Activated CD4-positive, alpha-beta T cell treated with anti-CD3 and anti-CD28 coated beads, Interleukin-2, Interleukin-6, amounts not matched to agents 100 ng/mL and 50 ng/mL, durations not matched to agents 16 hours and 8 hours (primary cell): ENCODE measurements at regions not wholly inside any gene's neighbourhood (a gene's known extent, or its start where the extent isn't known, plus 50 kb on each side); places are given as distances from the start of the nearest gene placed in this dataset.
A peak's percentile ranks its signal among the peaks of the same experiment; 100 is the strongest.
"Not testable (repeated sequence)": the region's sequence is repeated elsewhere in the genome, so short reads cannot be mapped to it uniquely, and the experiment has no call there.

Experiments used
- DNase-seq: peaks from one replicate; pipeline ENCODE4 v3.0.0-alpha.2; 2020

DNA sequence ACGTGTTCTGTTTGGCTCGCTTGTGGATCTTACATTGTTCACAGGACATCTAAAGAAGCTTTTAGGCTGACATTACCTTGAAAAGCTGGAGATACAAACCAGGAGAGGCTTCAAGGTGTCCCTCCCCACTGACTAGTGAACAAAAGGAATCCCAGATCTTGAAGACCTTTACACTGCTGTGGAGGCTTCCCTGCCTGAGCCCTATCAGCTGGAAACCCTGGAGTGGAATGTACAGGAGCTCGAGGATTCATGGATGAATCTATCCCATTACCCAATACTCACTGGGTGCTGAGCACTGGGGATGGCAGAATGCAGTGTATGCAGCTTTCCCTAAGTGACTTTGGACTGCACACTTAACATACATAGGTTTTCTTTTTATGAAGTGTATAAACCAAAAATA is 82.3 kb upstream of the MFGE8 start:
- DNase-seq, result no peak

DNA sequence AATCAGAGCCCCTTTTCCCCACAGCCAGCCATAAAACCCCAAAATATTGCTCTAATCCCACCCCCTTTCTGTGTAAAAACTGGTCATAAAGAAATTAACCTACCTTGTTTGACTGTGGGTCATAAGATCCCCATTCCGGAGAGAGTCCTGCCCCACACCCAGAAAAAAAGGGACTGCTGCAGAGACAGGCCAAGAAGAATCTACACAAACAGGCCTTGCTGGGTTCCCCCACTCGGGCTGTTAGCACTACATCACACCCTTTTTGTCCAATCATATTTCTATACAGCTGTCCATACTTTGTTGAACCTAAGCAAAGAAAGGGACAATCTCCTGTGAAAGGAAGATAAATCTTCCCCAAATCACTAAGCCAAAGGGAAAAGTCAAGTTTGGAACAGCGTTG is 84.4 kb upstream of the MFGE8 start:
- no peak for DNase-seq

DNA sequence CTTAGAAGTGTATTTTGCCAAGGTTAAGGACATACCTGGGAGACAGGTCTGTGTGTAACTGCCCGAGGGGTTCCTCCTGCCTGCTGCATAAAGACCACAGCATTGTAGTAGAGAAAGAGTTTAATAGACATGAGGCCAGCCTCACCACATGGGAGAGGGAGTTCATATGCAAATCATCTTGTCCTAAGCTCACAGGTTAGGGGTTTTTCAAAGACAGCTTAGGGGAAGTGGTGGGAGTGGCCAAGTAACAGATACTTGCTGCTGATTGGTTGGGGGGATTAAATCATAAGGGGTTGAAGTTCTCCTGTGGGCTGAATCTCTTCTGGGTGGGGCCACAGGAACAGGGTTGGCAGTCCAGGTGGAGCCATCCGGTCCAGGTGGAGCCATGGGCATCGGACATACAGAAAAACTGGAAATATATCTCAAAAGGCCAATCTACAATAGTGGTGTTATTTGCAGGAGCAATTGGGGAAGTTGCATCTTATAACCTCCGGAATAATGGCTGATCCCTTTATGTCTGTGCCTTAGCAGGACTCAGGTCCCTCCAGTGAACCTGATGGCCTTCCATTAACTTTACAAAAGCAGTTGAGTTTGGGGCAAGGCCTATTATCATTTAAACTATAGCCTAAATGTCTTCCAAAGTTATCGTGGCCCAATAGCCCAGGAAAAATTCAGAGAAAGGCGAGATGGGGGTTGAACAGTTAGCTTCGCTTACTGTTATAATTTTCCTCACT is 86.0 kb upstream of the MFGE8 start:
- DNase-seq, result no peak

DNA sequence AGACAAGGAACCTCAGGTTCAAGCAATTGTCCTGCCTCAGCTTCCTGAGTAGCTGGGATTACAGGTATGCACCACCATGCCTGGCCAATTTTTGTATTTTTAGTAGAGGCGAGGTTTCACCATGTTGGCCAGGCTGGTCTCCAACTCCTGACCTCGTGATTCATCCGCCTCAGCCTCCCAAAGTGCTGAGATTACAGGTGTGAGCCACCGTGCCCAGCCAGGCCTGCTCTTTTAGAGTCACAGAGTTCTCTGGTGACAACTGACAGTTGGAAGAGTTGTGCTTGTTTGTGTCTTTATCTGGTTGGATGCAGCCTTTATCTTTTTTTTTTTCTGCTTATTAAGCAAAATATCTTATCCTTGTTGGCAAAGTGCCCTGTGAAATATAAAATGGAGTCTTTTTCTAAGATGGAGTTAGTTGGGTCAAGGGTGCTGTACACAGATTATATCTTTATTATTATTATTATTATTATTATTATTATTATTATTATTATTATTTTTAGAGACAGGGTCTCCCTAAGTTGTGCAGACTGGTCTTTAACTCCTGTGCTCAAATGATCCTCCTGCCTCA is 86.5 kb upstream of the ABHD2 start:
- not testable (repeated sequence) for DNase-seq

DNA sequence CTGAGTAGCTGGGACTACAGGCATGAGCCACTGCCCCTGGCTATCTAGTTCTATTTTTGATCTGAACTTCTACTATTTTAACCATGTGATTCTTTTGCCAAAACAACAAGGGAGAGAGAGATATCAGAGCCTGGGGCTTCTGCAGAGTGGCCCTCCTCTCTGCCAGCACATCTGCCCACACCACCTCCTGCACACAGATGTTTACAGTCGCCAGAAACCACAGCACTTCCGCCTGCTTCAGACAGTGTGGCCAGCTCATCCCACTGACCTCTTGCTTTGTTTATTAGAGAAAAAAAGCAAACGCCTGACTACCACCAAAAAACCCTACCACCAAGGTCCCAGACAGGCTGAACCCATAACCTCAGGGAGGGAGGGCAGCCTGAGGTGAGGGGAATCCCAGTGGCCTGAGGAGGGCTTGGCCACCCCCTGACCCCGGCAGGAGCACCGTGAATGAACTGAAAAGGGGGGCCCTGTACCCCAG is 85.9 kb upstream of the ABHD2 start:
- DNase-seq, result no peak

DNA sequence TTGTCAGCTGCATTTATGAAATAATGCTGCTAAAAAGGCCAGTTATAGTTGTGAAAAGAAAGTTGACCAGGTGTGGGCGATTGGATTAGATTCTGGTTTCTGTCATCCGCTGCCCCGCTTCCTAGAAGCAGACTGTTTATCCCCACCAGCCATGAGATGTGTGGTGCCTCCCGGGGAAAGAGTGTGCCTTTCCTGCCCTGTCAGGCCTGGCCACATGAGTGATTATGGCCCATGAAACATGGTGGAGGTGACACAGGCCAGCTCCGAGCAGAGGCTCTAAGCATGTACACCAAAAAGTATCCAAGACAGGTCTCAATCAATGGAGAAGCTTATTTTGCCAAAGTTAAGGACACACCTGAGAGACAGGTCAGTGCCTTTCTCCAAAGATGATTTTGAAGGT is 85.4 kb upstream of the ABHD2 start:
- DNase-seq, result no peak

DNA sequence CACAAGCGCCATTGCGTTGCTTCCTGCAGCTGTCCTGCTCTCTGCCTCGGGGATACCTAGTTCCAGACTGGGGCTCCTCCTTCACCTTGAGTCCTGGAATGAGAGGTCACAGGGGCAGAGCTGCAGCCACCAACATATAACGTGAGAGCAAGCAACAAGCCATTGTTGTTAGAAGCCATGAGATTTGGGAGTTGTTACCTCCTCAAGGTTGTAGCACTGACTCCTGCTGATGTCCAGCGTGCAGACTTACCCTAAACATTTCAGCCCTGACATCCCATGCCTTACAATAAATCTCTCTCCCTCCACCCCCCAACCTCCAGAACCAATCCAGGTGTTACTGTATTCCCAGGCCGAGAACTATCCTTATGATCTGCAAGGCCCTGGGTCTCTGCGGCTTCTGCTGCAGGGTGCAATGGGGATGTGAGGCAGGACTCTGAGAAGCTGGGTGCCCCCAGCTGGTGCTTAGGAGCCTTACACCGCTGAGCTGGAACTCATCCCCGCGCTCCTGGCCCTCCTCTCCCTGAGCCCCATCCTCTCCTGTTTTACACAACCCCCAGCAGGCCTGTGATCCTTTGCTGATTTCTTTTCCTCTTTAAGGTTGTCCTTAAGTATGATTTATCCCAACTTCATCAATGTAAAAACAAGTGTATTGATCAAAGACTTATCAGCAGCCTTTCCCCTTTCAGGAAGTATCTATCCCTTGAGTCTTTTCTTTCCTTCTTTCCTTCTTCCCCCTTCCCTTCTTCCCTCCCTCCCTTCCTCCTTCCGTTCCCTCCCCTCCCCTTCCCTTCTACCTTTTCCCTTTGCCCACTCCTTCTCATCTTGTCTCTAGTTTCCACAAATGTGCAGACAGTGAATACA is 84.2 kb upstream of the ABHD2 start:
- DNase-seq, result peak; percentile 10

DNA sequence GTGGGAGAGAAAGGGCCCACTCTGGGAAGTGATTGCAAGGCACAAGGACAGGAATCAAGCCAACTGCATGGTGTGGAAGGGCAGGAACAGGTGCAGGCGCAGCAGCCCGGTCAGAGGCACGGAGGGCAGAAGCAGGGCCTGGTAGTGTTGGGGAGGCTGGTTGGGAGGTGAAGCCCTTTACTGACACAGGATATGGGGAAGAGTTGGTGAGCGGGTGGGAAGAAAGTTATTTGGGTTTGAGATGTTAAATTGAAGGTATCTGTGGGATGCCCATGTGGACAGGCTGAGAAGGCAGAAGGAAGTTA is 83.6 kb upstream of the ABHD2 start:
- no peak for DNase-seq

DNA sequence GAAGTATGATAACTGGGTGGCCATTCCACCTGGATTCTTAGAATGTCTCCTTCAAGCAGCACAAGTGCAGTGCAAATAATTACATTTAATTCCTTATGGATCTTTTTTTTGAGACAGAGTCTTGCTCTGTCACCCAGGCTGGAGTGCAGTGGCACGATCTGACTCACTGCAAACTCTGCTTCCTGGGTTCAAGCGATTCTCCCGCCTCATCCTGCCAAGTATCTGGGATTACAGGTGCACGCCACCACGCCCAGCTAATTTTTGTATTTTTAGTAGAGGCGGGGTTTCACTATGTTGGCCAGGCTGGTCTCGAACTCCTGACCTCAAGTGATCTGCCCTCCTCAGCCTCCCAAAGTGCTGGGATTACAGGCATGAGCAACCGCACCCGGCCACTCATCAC is 80.7 kb upstream of the ABHD2 start:
- DNase-seq, result not testable (repeated sequence)

DNA sequence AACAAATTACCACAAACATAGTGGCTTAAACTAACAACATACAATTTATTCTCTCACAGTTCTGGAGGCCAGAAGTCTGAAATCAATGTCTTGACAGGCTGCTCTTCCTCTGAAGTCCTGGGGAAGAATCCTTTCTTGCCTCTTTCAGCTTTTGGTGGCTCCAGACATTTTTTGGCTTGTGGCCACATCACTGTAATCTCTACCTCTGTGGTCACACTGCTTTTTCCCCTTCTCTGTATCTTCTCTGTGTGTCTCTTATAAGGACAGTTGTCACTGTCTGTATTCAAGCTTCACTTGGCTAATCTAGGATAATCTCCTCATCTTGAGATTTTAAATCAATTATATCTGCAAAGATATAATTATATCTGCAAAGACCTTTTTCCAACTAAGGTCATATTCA is 80.3 kb upstream of the ABHD2 start:
- no peak for DNase-seq

DNA sequence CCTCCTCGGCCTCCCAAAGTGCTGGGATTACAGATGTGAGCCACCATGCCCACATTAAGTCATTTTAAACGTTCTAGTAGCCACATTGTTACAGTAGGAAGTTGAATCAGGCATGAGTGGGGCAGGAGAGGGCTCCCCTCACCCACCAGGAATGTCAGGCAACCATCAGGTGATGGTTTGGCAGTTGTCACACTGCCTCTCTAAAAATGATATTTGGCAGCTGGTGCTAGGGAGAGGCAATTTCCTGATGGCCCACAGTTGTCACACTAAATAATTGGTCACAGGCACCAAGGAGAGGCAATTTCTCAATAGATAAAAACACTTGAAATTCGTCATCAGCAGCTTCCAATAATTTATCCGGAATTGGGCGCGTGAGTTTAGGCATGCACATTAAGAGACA is 79.2 kb upstream of the ABHD2 start:
- no peak for DNase-seq

DNA sequence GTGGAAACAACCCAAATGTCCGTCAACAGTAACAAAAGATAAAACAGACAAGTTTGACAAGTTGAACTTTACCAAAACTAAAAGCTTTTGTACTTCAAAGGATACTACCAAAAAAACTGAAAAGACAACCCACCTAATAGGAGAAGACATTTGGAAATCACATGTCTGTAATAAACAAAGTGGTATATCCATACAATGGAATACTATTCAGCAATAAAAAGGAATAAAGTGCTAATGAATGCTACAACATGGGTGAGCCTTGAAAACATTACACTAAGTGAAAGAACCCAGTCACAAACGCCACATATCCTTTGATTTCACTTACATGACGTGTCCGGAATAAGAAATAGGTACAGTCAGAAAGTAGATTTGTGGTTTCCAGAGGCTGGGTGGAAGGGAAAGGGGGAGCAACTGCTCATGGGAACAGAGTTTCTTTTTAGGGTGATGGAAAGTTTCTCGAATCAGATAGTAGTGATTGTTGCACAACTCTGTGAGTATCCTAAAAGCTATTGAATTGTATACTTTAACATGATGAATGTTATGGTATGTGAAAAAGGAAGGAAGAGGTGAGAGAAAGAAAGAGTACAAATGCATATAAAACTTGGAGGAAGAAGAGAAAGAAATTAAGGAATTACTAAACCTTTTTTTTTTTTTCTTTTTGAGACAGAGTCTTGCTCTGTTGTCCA is 72.7 kb upstream of the ABHD2 start:
- DNase-seq, result peak; percentile 28

DNA sequence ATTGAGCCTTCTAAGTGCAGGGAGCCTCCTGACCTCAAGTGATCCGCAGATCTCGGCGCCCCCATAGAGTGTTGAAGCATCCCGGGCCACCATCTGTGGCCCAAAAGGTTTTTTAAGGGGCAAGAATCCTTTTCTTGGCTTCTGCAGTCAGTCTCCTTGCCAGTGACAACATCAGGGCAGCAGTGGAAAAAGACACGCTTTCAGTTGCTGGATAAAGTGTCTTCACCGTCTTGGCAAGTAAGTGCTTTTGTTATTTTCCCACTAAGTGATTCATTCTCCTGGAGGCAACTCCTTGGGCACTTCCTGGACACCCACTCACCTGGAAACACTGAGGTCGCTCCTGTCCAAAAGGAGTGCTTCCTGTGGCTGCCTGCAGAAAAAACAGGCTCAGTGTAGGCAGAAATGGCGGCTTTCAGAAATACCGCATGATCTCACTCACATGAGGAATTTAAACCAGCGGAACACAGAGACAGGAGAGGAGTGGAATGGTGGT is 71.7 kb upstream of the ABHD2 start:
- no peak for DNase-seq

DNA sequence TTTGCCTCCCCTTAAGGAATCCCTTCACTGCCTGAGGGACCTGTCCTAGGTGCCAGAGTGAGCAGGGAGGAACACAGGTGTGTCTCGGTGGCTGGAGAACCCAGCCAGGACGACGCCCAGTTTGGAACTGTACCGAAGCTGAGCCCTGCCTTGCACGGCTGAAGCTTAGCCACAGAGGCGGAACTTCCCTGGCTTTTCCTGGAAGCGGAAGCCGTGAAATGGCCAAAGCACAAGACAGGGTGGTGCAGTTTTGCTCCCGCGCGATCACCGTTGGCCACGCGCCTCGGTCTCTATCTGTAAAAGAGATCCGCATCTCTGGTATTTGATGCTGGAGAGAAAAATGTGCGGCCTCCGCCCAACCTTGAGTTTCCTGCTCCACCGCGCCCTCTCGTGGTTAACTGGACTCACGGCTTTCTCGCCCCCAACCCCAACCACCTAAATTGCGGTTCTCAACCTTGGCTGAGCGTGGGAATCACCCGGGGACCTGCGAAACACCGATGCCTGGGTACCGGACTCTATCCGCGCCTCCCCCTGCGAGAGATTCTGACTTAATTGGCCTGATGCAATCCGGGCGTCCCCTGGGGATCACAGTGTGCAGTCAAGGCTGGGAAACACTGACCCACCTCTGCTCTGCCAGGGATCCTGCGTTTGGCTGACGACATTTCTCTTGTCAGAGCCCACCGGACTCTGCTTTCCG is 70.7 kb upstream of the ABHD2 start:
- DNase-seq, result peak; percentile 88

DNA sequence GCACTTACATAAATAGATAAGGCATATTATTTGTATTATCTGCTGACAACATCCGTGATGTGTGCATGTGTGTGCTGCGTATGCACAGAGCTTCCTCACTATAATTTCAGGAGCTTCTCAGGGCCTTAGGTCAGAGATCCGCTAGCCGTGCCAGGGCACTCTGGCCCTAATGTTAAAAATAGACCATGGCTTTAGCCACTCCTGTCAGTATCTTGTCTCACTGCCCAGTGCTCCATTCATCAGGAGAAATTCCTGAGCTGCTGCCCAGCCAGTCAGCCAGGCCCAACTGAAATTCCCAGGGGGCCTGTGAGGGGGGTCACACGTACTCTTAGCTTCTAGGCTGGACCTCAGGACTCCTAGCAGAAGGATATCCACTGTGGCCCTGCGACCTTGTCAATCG is 70.0 kb upstream of the ABHD2 start:
- no peak for DNase-seq

DNA sequence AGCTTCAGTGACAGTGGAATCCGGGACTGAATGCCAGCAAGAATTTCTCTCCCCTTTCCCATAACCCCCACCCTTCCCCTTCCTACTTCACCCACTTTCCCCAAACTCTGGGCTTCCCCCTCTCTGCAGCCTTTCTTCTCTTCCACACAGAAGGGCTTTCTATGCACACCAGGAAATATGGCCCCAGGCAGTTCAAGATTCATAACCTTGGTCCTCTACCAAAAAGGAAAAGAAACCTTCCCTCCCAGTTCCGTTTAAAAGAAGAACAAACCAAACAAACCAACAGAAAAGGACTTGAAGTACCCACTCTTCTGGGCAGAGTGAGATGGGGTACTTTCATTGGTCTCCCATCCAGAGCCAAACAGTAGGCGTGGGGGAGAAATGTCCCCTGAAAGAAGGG is 68.8 kb upstream of the ABHD2 start:
- DNase-seq, result no peak

DNA sequence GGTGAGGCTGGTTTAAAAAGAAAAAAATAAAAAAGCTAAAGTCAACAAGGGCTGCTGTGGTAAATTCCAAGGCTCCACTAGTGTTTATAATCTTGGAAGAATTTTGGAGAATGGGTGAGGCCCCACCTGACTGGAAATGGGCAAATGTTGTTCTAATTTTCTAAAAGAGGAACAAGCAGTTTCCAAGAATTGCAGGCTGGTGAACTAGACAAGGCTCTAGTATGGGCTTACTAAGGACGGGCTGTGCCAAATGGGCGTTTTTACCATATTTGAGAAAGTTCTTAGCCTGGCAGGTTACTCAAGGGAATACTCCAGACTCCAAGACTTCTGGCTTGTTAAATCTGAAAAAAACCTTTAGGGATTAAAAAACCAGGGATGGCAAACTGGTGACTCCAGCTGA is 67.0 kb upstream of the ABHD2 start:
- no peak for DNase-seq

DNA sequence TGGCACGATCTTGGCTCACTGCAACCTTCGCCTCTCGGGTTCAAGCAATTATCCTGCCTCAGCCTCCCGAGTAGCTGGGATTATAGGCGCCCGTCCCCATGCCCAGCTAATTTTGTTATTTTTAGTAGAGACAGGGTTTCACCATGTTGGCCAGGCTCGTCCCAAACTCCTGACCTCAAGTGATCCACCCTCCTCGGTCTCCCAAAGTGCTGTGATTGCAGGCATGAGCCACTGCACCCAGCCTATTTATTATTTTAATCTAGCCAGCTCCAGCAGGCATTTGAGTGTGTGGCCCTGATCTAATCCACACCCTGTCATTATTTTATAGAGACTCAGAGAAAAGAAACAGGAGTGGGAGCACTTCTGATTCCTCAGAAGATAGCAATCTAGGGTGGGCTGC is 66.4 kb upstream of the ABHD2 start:
- DNase-seq, result not testable (repeated sequence)

DNA sequence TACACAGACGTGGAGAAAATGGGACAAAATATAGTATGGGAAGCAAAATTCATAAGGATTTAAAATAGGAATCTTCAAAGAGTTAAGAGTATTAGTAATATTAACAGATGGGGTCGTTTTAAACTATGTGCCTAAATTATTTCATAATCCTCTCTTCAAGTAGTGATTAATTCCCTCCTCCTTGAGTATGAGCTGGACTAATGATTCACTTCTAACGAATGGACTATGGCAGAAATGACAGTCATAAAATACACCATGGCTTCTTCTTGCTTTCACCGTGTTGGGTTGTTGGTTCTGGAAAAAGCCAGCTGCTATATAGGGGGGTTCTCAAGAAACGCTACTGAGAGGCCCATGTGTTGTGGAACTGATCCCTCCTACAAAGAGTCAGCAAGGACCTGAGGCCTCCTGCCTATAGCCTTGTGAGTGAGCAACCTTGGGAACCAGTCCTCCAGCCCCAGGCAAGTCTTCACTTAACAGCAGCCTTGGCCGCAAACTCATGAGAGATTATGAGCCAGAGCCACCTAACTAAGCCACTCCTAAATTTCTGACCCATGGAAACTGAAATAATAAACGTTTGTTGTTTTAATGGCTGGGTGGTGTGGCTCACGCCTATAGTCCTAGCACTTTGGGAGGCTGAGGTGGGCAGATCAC is 64.8 kb upstream of the ABHD2 start:
- no peak for DNase-seq

DNA sequence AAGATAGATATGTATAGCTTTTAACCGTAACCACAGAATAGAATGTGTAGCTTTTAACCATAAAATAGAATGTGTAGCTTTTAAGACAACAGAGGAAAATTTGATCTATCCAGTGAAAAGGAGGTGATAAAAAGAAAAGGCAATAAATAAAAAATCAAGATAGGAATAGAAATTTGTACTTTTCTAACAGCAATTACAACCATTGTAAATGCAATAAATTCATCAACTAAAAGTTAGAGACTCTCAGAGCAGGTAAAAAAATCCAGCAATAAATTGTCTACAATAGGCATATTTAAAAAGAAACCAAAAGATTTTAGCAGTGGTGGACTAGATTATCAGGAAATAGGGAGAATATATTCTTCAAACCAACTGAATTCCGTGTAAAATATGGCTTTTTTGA is 63.8 kb upstream of the ABHD2 start:
- no peak for DNase-seq

DNA sequence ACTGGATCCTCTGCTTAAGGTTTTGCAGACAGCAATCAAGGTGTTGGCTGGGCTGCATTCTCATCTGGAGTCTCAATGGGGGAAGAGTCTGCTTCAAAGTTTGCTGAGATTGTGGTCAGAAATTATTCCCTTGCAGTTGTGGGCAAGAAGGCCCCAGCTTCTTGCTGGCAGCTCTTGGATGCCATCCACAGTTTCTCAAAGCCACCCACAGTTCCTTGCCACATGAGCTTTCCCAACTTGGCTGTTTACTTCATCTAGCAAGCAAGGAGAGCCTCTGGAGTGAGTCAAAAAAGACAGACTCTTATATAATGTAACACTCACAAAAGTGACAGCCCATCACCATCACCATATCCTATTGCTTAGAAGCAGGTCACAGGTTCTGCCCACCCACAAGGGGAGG is 62.1 kb upstream of the ABHD2 start:
- DNase-seq, result no peak

DNA sequence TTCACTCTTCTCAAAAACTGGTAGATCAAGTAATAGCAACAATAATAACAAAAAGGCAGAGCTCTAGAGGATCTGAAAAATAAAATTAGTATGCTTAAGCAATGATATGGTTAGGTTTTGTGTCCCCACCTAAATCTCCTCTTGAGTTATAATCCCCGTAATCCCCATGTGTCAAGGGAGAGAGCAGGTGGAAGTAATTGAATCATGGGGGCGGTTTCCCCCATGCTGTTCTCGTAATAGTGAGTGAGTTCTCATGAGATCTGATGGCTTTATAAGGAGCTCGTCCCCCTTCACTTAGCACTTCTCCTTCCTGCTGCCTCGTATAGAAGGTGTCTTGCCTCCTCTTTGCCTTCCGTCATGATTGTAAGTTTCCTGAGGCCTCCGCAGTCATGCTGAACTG is 60.2 kb upstream of the ABHD2 start:
- DNase-seq, result no peak
